Astrocyte of the cerebellum (primary cell): ENCODE measurements at regions not wholly inside any gene's neighbourhood (a gene's known extent, or its start where the extent isn't known, plus 50 kb on each side); places are given as distances from the start of the nearest gene placed in this dataset.

Experiments used
- DNase-seq: peaks from one replicate; pipeline ENCODE4 v3.0.0-alpha.2; 2011; ENCODE audit warnings: low read depth
- H3K4me3 ChIP-seq: 2 replicates; pipeline ENCODE4 v1.5.1; 2011; ENCODE audit warnings: mild to moderate bottlenecking, low read depth, low read length, moderate library complexity
- CTCF ChIP-seq: IDR thresholded peaks from 2 replicates; pipeline ENCODE4 v1.5.1; 2012; ENCODE audit warnings: low read length, low read depth, moderate library complexity, mild to moderate bottlenecking; ENCODE audit errors: missing control alignments
- in situ Hi-C: cut with HindIII; loops from 2 replicates; pipeline ENCODE4 v1.10.0; 2017; ENCODE audit warnings: low sequenced_read_pairs

GRCh38 chr10:83555264-83555663 lies 584.0 kb upstream of the GHITM start:
- DNase-seq: no peak
- in situ Hi-C loops: no loop called here
- H3K4me3 ChIP-seq: no peak overlapping the region
- TF ChIP-seq CTCF: no peak

- DNase-seq: no peak
- TF ChIP-seq CTCF: no peak
- in situ Hi-C loops: no loop called here
- H3K4me3 ChIP-seq: no peak overlapping the region
Measured at GRCh38 chr10:83562381-83562780, 576.9 kb upstream of the GHITM start.

GRCh38 chr10:83564889-83565588 lies 574.3 kb upstream of the GHITM start:
- TF ChIP-seq CTCF: no peak
- in situ Hi-C loops: no loop called here
- H3K4me3 ChIP-seq: no peak overlapping the region
- DNase-seq: no peak

- H3K4me3 ChIP-seq: no peak overlapping the region
- no peak for TF ChIP-seq CTCF
- DNase-seq: no peak
- in situ Hi-C loops: no loop called here
Measured at GRCh38 chr10:83572036-83572435, 567.3 kb upstream of the GHITM start.

DNA sequence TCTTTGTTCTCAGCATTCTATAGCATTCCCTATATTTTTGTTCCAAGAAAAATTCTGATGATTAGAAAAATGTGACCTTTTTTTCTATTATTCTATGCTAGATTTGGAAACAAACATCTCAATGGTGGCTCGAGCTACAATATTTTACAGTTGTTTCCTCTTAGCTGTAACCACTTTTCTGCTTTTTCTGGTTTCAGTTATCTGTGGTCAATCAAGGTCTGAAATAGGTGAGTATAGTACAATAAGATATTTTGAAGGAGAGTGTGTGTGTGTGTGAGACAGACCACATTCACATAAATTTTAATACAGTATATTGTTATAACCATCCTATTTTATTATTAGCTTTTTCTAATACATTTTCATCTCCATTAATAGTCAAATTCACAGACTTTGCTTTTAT lies 564.5 kb upstream of the GHITM start:
- TF ChIP-seq CTCF: no peak
- in situ Hi-C loops: no loop called here
- DNase-seq: no peak
- H3K4me3 ChIP-seq: no peak overlapping the region

DNA sequence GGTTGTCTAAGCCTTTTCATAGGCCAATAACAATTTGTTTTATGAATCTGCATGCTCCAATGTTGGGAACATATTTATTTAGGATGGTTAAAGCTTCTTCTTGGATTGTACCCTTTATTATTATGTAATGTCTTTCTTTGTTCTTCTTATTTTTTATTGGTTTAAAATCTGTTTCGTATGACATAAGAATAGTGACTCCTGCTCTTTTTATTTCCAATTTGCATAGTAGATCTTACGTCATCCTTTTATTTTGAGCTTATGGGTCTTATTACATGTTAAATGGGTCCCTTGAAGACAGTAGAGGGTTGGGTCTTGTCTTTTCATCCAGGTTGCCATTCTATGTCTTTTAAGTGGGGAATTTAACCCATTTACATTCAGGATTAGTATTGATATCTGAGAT lies 561.9 kb upstream of the GHITM start:
- DNase-seq: no peak
- H3K4me3 ChIP-seq: no peak overlapping the region
- TF ChIP-seq CTCF: no peak
- in situ Hi-C loops: no loop called here
